Activated CD8-positive, alpha-beta memory T cell treated with anti-CD3 and anti-CD28 coated beads for 48 hours (primary cell): ENCODE measurements at regions not wholly inside any gene's neighbourhood (a gene's known extent, or its start where the extent isn't known, plus 50 kb on each side); places are given as distances from the start of the nearest gene placed in this dataset.

Source experiments
- DNase-seq, 3 experiments: peaks; one replicate each; pipeline ENCODE4 v3.0.0-alpha.2; 2020; ENCODE audit warnings: low read depth in 2 of 3, low spot score in 2 of 3

DNA sequence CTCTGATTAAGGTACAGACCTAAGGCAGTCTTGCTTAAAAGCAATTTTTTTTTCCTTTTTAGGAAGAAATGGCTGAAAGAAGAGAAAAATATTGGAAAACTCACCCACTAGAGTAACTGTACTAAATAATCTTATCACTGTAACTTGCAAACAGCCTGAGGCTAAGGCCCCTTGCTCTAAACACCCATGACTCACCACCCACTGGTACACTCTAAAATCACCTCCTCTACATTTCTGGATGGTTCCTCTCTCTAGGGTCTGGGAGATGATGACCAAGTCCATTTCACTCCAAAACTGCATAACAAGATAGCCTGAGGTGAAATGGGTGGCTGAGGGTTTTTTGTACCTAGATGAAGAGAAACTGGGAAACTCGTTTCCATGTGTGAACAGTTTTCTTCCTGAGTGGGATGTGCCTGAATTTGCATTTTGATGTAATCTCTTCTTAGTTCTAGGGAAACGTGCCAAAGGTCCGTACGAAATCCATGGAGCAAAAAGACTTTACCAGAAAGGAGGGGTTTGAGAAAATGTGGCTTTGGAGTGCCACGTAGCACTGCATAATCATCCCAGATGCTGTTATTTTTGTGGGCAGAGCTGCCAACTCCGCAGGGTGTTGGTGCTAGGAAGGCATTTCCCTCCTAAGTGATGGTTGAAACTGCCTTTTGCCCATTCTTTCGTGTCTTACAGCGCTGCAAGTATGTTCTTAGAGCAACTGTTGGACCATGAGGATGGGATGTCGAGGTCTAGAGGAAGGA lies 113.5 kb upstream of the C10orf90 start:
- DNase-seq = no peak

GRCh38 chr10:126787201-126787600 lies 116.7 kb upstream of the C10orf90 start:
- no peak for DNase-seq

DNA sequence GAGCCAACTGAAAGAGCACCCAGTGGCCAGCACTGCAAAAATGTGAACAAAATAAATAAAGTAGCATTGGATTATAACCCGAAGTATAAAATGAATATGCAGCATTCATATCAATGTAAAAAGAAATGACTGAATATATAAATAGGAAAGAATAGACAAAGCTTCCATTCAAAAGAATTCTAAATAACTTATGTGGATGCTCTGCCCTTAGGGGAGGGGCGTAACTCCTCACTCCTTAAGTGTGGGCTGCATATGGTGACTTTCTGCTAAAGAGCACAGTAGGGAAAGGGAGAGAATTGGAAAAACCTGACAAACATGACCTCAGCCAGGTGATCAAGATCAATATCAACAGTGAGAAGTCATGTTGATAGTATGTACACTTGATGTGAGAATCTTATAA lies 109.9 kb upstream of the DOCK1 start:
- DNase-seq = no peak

DNA sequence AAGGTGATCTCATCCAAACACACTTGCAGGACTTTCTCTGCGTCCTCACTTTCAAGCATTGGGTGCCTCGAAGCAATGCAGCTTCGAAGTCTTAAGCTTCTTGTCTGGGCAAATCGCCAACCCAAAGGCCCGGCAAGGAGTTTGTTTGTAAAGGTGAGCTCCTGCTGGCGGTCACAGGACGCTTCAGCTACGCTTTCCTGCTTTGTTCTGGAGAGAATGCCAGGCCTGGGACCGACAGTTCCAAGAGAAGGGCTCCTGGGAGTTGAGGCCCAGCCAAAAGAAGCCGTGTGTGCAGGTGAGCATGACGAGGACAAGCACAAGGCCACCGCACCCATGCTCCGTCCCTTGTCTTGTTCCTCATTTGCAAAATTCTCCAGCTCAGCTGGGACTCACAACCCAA lies 106.6 kb upstream of the DOCK1 start:
- no peak for DNase-seq

GRCh38 chr10:126803394-126803793 lies 101.8 kb upstream of the DOCK1 start:
- DNase-seq = no peak

- no peak for DNase-seq
Observed at GRCh38 chr10:126804396-126804795, 100.8 kb upstream of the DOCK1 start.

GRCh38 chr10:126806498-126806897 lies 98.7 kb upstream of the DOCK1 start:
- no peak for DNase-seq

GRCh38 chr10:126806991-126807702 lies 98.1 kb upstream of the DOCK1 start:
- no peak for DNase-seq

DNA sequence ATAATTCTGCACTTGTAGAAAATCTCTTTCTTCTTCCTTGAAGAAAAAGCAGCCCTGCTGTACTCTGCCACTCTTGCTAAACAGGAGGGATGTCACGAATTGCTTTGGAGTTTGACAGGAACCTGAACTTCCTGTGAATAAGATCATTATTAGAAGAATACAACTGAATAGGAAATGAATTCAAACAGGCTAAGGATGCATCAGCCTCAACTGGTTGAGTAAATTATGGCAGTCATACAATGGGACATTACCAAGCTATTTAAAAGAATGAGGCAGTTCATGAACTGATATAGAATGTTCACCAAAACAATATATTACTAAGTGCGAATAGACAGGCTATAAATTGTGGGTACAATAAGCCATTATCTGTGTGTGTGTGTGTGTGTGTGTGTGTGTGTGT lies 97.1 kb upstream of the DOCK1 start:
- no peak for DNase-seq

DNA sequence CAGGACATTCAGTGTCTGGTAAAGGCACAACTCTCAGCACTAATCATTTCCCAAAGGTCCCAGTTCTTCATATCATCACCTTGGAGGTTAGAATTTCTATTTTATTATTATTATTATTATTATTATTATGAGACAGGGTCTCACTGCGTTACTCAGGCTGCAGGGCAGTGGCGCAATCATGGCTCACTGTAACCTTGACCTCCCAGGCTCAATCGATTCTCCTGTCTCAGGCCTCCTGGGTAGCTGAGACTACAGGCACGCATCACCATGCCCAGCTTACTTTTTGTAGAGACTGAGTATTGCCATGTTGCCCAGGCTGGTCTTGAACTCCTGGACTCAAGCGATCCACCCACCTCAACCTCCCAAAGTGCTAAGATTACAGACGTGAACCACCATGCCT lies 91.8 kb upstream of the DOCK1 start:
- no peak for DNase-seq

GRCh38 chr10:126833542-126833941 lies 71.7 kb upstream of the DOCK1 start:
- no peak for DNase-seq

DNA sequence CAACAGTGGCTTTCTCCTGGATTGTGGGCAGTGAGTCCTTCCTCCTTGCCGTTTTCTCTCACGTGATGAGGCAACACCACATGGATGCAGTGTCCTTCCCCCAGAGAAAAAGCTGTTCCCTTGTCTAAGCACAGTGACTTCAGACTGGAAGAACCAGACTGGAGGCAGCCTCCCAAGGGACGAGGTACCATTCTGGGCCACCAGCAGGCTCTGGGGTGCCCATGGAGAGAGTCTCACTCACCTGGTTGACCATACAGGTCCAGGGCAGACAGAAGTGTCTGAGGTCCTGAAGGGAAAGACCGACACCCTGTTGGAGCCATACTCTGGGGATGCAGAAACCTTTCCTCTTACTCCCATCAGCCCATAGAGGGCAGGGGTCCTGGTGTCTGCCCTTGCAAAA lies 69.2 kb upstream of the DOCK1 start:
- no peak for DNase-seq

- DNase-seq = no peak
Observed at GRCh38 chr10:126838316-126838715, 66.9 kb upstream of the DOCK1 start.

DNA sequence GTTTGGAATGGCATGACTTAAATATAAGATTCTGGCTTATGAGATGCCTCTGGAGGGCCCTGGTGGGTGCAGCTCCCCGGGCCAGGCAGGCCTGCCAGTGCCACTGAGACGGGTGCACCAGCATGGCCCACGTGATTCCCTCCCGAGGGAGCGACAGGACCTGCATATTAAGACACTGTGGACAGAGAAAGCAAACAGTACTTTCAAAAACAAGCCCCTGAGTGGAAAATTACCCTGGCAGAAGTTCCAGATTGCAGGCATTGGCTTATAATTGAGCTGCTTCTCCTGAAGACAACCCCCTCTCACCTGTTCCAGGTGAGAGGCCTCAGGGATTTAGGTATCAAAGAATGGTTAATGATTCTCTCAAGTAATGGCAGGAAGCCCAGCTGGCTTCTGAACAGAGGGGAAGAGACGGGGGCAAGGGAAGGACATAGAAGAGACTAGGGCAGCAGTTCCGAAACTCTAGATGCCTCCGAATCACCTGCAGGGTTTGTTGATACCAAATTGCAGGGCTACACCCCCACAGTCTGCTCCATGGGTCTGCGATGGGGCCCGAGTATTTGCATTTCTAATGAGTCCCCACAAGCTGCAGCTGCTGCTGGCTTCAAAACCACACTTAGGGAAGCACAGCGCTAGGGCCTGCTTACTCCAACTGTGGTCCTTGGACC lies 66.0 kb upstream of the DOCK1 start:
- DNase-seq = no peak

DNA sequence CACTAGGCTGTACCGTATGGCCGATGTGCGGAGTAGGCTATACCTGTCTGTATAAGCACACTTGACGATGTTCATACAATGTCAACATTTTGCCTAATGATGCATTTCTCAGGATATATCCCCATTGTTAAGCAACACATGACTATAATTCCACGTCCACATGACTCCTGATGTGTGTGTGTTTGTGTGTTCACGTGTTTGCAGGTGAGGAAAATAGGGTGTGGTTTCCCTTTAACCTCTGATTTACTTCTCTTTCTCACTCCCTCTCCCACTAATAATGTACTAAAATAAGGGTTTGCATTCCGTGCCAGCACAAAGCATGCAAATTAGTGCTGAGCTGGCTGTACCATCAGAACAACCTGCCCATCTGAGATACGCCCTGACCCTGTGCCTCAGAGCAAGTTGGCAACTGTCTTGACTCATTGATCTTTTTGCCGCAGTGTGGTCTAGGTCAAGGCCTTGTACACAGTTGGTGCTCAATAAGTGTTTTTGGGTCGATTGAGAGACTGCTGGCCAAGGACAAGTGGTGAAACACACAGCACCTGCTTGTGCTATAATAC lies 64.6 kb upstream of the DOCK1 start:
- no peak for DNase-seq

- no peak for DNase-seq
Observed at GRCh38 chr10:126841341-126841895, 63.8 kb upstream of the DOCK1 start.

GRCh38 chr10:126842356-126842755 lies 62.9 kb upstream of the DOCK1 start:
- no peak for DNase-seq

DNA sequence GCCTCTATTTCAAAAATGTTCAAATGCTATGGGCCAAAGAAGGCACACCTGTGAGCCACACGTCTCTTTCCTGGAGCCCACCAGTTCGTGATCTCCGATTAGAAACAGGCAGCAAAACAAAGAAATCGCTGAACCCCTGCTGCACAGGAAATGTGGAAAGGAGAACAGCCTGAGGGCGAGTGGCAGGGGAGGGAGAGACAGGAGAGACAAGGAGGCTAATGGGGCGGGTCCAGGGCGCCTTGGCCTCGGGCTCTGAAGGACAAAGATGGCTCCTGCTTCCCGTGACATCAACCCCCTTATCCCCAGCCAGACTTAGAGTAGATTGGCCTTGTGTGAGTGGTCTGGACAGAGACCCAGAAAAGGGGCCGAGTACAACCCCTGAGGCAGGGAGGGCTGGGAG lies 62.4 kb upstream of the DOCK1 start:
- no peak for DNase-seq

GRCh38 chr10:126843299-126843934 lies 61.8 kb upstream of the DOCK1 start:
- DNase-seq = no peak

DNA sequence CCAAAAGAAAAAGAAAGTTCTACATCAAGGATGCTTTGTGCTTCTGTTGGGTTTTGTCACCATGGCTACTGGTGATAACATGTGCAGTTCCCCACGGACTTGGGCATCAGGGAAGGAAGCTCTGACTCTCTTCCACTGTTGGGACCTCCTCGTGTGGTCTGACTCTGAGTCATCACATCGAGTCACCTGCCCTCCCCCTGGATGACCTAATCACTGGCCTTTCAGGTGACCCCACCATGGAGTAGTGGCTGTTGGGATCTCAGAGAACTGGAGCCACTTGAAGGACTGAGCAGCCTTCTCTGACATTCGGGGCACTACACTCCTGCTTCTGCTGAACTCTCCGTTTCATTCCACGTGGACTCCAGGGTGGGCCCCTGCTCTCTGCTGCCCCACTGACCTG lies 60.8 kb upstream of the DOCK1 start:
- no peak for DNase-seq

GRCh38 chr10:126846469-126846868 lies 58.8 kb upstream of the DOCK1 start:
- DNase-seq = no peak
